ENCODE measurements at regions not wholly inside any gene's neighbourhood (a gene's known extent, or its start where the extent isn't known, plus 50 kb on each side); places are given as distances from the start of the nearest gene placed in this dataset.

GRCh38 chr10:84798312-84798711, 469.9 kb downstream of the CCSER2 start:
- no peak for DNase-seq

GRCh38 chr10:84801156-84801555, 472.8 kb downstream of the CCSER2 start:
- no peak for DNase-seq

- DNase-seq: no peak
Observed at GRCh38 chr10:84801916-84802315, 473.5 kb downstream of the CCSER2 start.

DNA sequence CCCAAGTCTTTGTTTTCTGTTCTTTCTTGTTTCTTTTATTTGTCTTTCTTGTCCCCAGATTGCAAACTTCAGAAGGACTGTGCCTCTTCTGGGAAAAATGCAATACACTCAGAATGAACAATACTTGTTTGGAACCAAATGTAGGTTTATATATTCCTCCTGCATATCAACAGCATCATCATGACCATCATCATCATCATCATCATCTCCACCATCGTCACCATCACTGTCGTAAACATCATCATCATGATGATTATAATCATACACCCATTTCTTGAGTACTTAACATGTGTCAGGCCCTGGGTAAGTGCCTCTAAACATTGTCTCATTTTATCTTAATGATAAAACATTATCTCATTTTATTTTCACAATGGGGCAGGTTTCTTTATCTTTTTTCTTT, 476.8 kb downstream of the CCSER2 start:
- DNase-seq: no peak

GRCh38 chr10:84811113-84811512, 482.7 kb downstream of the CCSER2 start:
- DNase-seq: no peak

DNA sequence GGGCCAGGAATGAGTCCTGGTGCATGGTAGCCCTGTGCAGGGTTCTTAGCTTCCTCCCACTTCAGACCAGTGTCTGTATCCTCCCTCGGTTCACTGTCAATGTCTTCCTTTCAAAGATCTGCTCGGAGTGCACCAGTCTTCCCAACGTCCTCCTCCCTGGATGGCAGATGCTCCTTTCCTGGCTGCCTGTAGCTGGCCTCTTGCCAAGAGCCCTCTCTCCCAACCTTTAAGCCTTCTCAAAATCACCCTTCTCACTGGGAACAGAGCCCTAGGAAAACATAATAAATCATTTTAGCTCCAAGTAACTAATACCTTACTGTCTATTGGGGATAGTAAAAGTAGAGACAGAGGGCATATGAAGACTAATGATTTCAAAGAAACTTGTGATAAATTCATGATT, 490.6 kb downstream of the CCSER2 start:
- DNase-seq: no peak

DNA sequence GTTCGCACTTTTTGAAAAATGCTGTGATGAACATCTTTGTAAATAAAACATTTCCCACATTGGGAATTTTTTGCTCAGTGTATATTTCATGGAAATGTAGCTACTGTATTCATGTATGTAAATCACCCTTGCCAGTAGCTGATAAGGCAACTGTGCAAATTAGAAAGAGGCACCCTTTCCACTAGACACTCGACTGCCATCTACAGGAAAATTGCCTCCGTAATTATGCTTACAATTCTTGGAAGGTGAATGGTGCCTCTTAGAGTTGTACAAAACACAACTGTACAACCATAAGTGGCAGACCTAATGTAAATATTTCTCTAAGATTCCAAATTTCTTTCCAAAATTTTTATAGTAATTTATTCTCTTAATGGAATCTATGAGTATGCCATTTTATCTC, 491.7 kb downstream of the CCSER2 start:
- DNase-seq: no peak

- no peak for DNase-seq
Observed at GRCh38 chr10:84820596-84820995, 492.2 kb downstream of the CCSER2 start.

DNA sequence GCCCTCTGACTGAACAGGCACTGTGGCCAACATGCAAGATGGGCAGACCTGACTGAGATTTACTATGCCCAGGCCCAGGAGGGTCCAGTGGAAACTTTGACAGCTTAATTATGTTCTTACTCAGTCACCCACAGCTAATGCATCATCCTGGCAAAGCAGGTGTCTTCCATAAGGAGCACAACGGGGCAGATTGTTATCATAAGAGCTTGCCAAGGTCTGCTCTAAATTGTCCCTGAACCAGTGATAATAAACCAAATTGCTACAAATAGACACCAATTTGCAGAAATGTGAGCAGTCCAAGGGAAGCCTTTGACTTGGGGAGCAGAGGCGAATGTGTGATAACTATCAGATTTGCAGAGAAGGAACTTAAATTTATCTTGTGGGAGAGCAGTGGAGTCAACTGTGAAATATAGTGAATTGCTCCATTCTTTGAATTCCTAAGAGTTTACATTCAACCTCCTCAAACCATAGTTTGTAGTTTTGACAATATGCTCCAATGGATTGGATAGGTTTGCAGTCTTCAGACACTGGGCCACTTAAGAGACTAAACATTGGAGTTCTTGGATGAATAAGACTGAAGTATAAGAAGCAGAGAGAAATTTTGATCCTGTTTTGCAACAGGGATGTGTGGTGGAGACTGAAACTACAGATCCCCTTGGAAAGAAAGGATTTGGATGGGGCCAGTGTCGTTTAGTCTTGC, 494.7 kb downstream of the CCSER2 start:
- DNase-seq: no peak

DNA sequence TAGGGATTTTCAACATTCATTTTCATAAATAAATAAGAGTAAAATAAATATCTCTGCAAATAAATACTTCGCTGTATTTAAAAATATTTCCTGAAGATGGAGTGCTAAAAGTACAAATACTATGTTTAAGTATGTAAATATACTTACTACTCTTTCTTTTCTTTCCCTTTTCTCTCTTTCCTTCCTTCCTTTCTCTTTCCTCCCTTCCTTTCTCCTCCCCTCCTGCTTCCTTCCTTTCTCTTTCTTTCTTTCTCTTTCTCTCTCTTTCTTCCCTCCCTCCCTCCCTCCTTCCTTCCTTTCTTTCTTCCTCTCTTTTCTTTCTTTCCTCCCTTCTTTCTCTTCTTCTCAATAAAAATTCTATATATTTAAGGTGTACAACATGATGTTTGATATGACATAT, 496.1 kb downstream of the CCSER2 start:
- DNase-seq: no peak

- DNase-seq: no peak
Observed at GRCh38 chr10:84825330-84825729, 496.9 kb downstream of the CCSER2 start.

GRCh38 chr10:84826704-84827103, 498.3 kb downstream of the CCSER2 start:
- DNase-seq: no peak

GRCh38 chr10:84829131-84829530, 500.7 kb downstream of the CCSER2 start:
- DNase-seq: no peak

DNA sequence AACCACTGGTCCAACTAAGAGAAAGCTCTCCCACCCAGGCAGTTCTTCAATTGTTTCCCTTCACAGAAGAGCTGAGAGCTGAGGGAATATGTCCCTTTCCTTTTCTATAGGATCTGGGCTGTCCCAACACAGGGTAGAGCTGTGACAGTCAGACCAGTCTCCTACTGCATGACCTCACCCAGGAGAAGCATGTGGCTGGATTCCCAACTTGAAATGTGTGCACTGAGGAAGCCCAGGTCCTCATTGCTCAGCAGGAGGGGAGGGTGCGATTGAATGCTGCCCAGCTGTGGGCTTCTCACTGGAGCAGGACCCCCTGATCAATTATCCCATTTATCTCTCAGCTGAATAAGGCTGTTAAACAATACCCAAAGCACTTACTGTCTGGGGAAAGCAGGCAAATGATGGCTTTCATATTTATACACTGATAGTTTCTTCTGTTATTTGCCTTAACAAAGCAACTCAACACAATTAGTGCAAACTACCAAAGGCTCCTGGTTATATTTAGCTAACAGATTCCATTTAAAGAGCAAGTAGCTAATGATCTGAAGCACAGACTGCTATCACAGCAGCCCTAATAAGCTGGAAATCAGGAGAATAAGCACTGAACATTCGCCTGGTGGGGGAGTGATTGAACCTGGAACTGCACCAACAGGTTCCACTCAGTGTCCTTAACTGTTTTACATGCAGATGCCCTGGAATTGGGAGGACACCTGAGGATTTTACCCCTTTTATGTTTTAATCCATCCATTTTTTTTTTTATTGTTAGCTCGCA, 508.8 kb downstream of the CCSER2 start:
- no peak for DNase-seq

DNA sequence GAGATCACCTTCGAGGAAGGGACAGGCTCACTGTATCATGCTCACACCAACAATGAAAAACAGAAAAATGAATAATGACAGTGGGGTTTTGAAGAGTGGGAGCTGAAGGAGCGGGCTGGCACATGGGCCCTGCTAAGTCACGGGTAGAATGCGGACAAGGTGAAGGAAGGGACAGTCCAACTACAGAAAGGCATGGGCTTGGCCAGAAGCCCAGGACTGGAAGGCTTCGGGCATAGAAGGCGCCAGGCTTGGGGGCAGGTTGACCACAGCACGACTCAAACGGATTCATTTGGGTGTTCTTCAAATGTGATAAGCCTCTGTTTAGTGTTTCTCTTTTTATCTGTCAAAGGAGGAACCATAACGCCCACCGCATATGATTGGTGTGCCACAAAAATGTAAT, 509.5 kb downstream of the CCSER2 start:
- DNase-seq: no peak

DNA sequence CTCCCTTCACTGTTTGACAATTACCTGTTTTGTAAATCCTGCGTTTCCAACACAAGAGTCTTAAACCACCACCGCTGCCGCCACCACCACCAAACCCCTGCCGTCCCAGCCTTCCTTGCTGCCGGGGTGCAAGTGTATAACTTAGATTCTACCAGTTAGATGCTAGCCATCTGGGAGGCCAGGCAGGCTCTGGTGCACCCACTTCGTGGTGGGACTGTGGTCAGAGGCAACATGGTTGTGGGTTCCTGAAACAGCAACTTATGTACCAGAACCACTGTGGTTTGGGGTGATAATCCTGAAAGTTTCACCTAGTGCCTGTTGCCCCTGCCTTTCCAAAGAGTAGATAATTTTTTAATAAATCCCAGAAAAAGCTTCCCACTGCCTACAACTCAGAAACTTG, 510.5 kb downstream of the CCSER2 start:
- no peak for DNase-seq

- DNase-seq: no peak
Observed at GRCh38 chr10:84842593-84842992, 514.2 kb downstream of the CCSER2 start.

DNA sequence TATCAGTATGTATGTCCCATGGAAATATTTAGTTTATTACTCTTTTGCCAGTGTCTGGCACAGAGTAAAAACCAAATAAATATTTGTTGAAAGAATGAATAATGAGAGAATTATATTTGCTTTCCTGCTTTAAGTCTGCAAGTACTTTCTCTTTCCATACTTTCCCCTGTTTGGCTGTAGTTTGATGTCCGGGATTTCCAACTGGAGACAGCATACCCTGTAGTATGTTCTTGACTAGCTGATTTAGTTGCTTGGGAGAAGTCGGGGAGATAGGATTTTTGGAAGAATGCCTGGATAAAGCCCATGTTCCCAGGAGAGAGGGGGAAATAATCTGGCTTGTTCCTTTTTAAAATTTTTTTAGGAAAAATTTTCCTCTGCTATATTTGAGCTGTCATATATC, 516.1 kb downstream of the CCSER2 start:
- DNase-seq: no peak

GRCh38 chr10:84845628-84846261, 517.4 kb downstream of the CCSER2 start:
- DNase-seq: no peak

DNA sequence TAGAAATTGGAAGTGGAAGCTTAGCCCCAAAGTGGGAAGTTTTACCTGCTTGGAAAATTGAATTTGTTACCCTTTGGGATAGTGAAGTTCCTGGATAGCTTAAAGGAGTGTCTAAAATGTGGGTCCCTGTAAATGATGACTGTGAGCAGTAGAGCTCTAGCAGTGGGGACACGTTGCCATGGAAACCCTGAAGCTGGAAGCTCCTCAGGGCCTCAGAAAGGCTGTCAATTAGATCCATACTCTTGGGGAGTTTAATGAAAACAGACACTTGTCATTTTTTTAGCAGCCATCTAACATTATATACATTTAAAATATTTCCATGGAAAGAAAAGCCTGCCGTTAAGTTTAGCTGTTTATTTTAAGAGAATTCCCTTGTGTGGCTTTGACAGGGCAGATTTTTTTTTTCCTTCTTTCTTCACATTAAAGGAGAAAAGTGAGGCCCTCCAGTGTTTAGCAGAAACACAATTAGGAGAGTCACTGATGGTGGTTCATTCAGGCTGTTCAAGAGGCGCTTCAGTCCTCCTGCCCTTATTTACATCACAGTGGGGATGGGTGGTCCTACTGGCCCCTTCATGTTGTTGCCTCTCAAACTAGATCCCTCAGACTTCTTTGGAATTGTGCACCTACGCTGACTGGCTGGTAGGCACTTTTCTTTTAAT, 518.4 kb downstream of the CCSER2 start:
- no peak for DNase-seq

DNA sequence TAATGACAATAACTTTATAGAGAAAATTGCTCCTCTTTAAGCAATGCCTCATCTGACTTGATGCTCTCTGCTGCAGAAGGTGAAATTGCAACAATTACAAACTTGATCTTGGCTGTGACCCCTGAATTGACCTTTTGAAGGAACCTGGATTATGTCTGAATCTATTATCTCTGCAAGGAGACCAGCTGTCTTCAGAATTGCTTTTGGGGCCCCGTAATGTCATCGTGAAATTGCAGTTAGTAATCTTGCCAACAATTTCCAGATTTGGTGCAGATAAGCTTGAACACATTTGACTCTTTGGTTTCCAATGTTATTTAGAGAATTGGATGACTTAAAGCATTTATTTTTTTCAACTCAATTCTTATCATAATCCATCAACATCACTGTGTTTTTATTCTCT, 520.6 kb downstream of the CCSER2 start:
- DNase-seq: no peak

- no peak for DNase-seq
Observed at GRCh38 chr10:84850826-84851225, 522.4 kb downstream of the CCSER2 start.

GRCh38 chr10:84854439-84854838, 526.0 kb downstream of the CCSER2 start:
- DNase-seq: no peak

GRCh38 chr10:84860855-84861254, 532.5 kb downstream of the CCSER2 start:
- no peak for DNase-seq

All from CD4-positive, alpha-beta T cell treated with Interleukin-6 for 4 hours (primary cell).